ENCODE measurements at regions not wholly inside any gene's neighbourhood (a gene's known extent, or its start where the extent isn't known, plus 50 kb on each side); places are given as distances from the start of the nearest gene placed in this dataset.

DNA sequence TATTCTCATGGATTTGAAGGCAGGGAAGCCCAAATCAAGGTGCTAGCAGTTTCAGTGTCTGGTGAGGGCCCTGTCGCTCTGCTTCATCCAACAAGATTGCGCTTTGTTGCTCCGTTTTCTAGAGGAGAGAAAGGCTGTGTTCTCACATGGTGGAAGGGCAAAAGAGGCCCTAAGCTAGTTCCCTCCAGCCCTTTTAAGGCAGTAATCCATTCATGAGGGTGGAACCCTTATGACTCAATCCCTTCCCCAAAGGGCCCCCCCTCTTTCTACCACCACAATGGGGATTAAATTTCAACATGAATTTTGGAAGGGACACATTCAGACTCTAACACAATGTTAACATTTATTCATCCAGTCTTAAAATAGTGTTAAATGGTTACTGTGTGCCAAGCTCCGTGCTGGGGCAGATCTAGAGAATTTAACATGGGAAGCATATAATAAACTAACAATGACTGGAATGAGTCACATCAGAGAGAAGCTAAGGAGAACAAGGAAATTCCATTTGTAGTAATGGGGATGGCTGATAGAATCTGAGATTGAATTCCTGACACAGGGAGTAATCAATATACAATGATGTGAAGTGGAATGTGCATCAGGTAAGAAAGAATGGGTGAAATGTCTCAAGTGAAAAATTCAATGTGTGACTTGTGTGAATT is 382.8 kb upstream of the ZNF608 start:
- Histone ChIP-seq H3K36me3 (ENCODE audit: low read depth, low read length) (no peaks in the 10 kb centered on the region), H4K20me1 (ENCODE audit: low read length) (no peaks in the 10 kb centered on the region), H3K79me2 (ENCODE audit: low read length) (no peaks in the 10 kb centered on the region), H3K9ac (ENCODE audit: low read length) (no peak overlapping the region), H3F3A (ENCODE audit: low read length, unreplicated experiment) (no peaks in the 10 kb centered on the region), H3K4me3 (ENCODE audit: low read length) (no peak overlapping the region), H3K9me3 (ENCODE audit: low read length) (no peaks in the 10 kb centered on the region), H3K9me2 (replicated peaks; ENCODE audit: low read length) (no peaks in the 10 kb centered on the region), H2AFZ (ENCODE audit: low read length) (no peak overlapping the region), H3K4me1 (ENCODE audit: insufficient read depth, low read length) (no peaks in the 10 kb centered on the region), H3K27me3 (ENCODE audit: low read length) (no peaks in the 10 kb centered on the region), H3K4me2 (ENCODE audit: low read length) (no peak overlapping the region), H3K27ac (ENCODE audit: low read length) (no peak overlapping the region)
- CTCF ChIA-PET: no interaction called here
- POLR2A ChIA-PET (ENCODE audit: unreplicated experiment): no interaction called here
- DNase-seq (peak; percentile 12), ATAC-seq (no peak)
- TF ChIP-seq EZH2phosphoT487 (IDR thresholded peaks at IDR 0.05; ENCODE audit: borderline replicate concordance, low read length) (no peak), EZH2 (IDR thresholded peaks at IDR 0.05; ENCODE audit: low read length, unreplicated experiment) (no peak)
- TF ChIP-seq, protein P1, sequence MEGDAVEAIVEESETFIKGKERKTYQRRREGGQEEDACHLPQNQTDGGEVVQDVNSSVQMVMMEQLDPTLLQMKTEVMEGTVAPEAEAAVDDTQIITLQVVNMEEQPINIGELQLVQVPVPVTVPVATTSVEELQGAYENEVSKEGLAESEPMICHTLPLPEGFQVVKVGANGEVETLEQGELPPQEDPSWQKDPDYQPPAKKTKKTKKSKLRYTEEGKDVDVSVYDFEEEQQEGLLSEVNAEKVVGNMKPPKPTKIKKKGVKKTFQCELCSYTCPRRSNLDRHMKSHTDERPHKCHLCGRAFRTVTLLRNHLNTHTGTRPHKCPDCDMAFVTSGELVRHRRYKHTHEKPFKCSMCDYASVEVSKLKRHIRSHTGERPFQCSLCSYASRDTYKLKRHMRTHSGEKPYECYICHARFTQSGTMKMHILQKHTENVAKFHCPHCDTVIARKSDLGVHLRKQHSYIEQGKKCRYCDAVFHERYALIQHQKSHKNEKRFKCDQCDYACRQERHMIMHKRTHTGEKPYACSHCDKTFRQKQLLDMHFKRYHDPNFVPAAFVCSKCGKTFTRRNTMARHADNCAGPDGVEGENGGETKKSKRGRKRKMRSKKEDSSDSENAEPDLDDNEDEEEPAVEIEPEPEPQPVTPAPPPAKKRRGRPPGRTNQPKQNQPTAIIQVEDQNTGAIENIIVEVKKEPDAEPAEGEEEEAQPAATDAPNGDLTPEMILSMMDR (conservative IDR thresholded peaks at IDR 0.05; ENCODE audit: low read depth, low read length): no peak
- intact Hi-C loops (cut with micrococcal nuclease): no loop called here
- no TSS peak for BruUV-seq (replicated peaks)

DNA sequence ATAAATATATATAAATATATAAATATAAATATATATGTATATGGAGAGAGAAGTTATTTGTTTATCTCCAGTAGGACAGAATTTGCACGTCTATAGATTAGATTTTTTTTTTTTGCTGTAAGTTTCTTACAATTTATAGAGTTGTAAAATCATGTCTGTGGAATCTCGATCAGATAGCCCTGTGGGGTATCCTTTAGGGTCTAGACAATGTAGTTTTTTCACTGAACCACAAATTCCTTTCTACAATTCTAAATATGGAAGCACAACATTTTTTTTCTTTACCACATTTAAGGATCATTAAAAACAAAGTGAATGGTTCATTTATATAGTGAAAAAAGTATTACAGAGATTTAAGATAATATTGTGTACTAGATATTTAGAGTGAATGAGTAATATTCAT is 384.2 kb upstream of the ZNF608 start:
- POLR2A ChIA-PET (ENCODE audit: unreplicated experiment): no interaction called here
- CTCF ChIA-PET: no interaction called here

More for the DNA sequence above, 384.2 kb upstream of the ZNF608 start:
- H3K4me1 ChIP-seq (ENCODE audit: insufficient read depth, low read length): no peaks in the 10 kb centered on the region
- H3K36me3 ChIP-seq (ENCODE audit: low read depth, low read length): no peaks in the 10 kb centered on the region
- no peak overlapping the region for H3K9ac ChIP-seq (ENCODE audit: low read length)
- no peak overlapping the region for H3K4me2 ChIP-seq (ENCODE audit: low read length)
- no peaks in the 10 kb centered on the region for H4K20me1 ChIP-seq (ENCODE audit: low read length)
- no peak overlapping the region for H3K4me3 ChIP-seq (ENCODE audit: low read length)
- intact Hi-C loops (cut with micrococcal nuclease): no loop called here
- TF ChIP-seq EZH2 (IDR thresholded peaks at IDR 0.05; ENCODE audit: low read length, unreplicated experiment): no peak
- no peak for TF ChIP-seq EZH2phosphoT487 (IDR thresholded peaks at IDR 0.05; ENCODE audit: borderline replicate concordance, low read length)
- TF ChIP-seq, protein P1 (conservative IDR thresholded peaks at IDR 0.05; ENCODE audit: low read depth, low read length): no peak
- BruUV-seq (replicated peaks): no TSS peak
- H3K9me3 ChIP-seq (ENCODE audit: low read length): no peaks in the 10 kb centered on the region
- DNase-seq (no peak), ATAC-seq (no peak)
- H3K27ac ChIP-seq (ENCODE audit: low read length): no peak overlapping the region
- H3K9me2 ChIP-seq (replicated peaks; ENCODE audit: low read length): no peaks in the 10 kb centered on the region
- no peaks in the 10 kb centered on the region for H3F3A ChIP-seq (ENCODE audit: low read length, unreplicated experiment)
- no peaks in the 10 kb centered on the region for H3K79me2 ChIP-seq (ENCODE audit: low read length)
- no peak overlapping the region for H2AFZ ChIP-seq (ENCODE audit: low read length)
- H3K27me3 ChIP-seq (ENCODE audit: low read length): no peaks in the 10 kb centered on the region
